Activated B cell treated with CpG ODN at 0.5 μM for 24 hours (primary cell): ENCODE measurements at regions not wholly inside any gene's neighbourhood (a gene's known extent, or its start where the extent isn't known, plus 50 kb on each side); places are given as distances from the start of the nearest gene placed in this dataset.
"Not testable (repeated sequence)": the region's sequence is repeated elsewhere in the genome, so short reads cannot be mapped to it uniquely, and the experiment has no call there.

Experiments used
- ATAC-seq: fragments of 200-7000 bp; cut with Tn5 transposase; one replicate; pipeline ENCODE4 v1.10.0; 2021; ENCODE audit warnings: low read depth, mild to moderate bottlenecking, moderate library complexity
- CTCF ChIA-PET: fragments of 350-600 bp; sonication (Branson Sonifier 250); formaldehyde crosslinking; loops from one replicate; lab custom pipeline; 2021; ENCODE audit warnings: antibody characterized with exemption; lab: Charles Lee
- POLR2A ChIA-PET: fragments of 350-600 bp; sonication (Branson Sonifier 250); formaldehyde crosslinking; loops from one replicate; lab custom pipeline; 2021; ENCODE audit warnings: antibody characterized with exemption; lab: Charles Lee
- DNase-seq: peaks from one replicate; pipeline ENCODE4 v3.0.0; 2022
- H3K27ac Mint-ChIP-seq: one replicate; pipeline ENCODE4 v1.8.0; 2020; ENCODE audit warnings: mixed read lengths
- H3K27me3 Mint-ChIP-seq: one replicate; pipeline ENCODE4 v1.8.0; 2021; ENCODE audit warnings: mixed read lengths
- H3K36me3 Mint-ChIP-seq: one replicate; pipeline ENCODE4 v1.8.0; 2021; ENCODE audit warnings: low read depth, mixed read lengths
- H3K4me1 Mint-ChIP-seq: one replicate; pipeline ENCODE4 v1.8.0; 2021; ENCODE audit warnings: mixed read lengths
- H3K4me3 Mint-ChIP-seq: one replicate; pipeline ENCODE4 v1.8.0; 2020; ENCODE audit warnings: mild to moderate bottlenecking, mixed read lengths
- H3K9me3 Mint-ChIP-seq: one replicate; pipeline ENCODE4 v1.8.0; 2020; ENCODE audit warnings: mixed read lengths
- CTCF ChIP-seq: fragments of 200-600 bp; IDR thresholded peaks from one replicate; pipeline ENCODE4 v1.8.0; 2022; ENCODE audit warnings: antibody characterized with exemption, mild to moderate bottlenecking
- intact Hi-C: fragments of 100-400 bp; cut with micrococcal nuclease; formaldehyde crosslinking; loops from one replicate; pipeline ENCODE4 v1.15.1; 2024

GRCh38 chr7:142581341-142581740, 167.9 kb upstream of the PRSS1 start:
- peak; percentile 75 for ATAC-seq
- Mint-ChIP-seq H3K27ac (peak overlapping the region; percentile 10), H3K9me3 (no peaks in the 10 kb centered on the region), H3K27me3 (no peaks in the 10 kb centered on the region), H3K4me3 (no peak overlapping the region), H3K4me1 (peaks cover 11% of the 10 kb centered on the region), H3K36me3 (no peaks in the 10 kb centered on the region)
- CTCF ChIA-PET: no interaction called here
- TF ChIP-seq CTCF: no peak
- intact Hi-C loops: no loop called here
- DNase-seq: no peak
- POLR2A ChIA-PET: interaction anchor here (0.6 kb wide), 1 partner anchor 504 kb away, joined by 4 read pairs; no protein-coding TSS in a partner anchor

DNA sequence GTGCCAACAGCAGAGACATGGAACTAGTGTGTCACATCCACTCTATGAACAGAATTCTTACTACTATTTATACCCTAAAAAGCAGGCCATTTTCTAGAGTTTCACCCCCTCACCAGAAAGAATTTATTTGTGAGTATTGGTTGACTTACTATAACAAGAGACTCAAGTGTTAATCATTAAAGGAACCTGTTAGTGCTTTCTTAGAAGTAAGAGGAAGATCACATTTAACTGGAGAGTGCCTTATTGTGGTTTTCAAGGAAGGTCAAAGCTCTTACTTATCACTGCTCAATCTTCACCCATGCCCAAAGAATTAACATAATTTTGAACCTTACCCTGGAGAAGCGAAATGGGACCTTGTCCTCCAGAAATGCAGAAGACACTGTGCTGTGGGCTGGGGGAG, 169.3 kb upstream of the PRSS1 start:
- H3K27ac Mint-ChIP-seq: no peak overlapping the region
- ChIA-PET POLR2A (no interaction called here), CTCF (no interaction called here)
- no peaks in the 10 kb centered on the region for H3K27me3 Mint-ChIP-seq
- DNase-seq: no peak
- peaks cover 11% of the 10 kb centered on the region for H3K4me1 Mint-ChIP-seq
- intact Hi-C loops: no loop called here
- ATAC-seq: no peak
- H3K9me3 Mint-ChIP-seq: no peaks in the 10 kb centered on the region
- H3K4me3 Mint-ChIP-seq: no peak overlapping the region
- no peak for TF ChIP-seq CTCF
- no peaks in the 10 kb centered on the region for H3K36me3 Mint-ChIP-seq

GRCh38 chr7:142575351-142575750, 173.9 kb upstream of the PRSS1 start:
- POLR2A ChIA-PET, intact Hi-C loops, H3K4me1 Mint-ChIP-seq, ATAC-seq, H3K4me3 Mint-ChIP-seq, H3K9me3 Mint-ChIP-seq, CTCF ChIA-PET, H3K36me3 Mint-ChIP-seq, DNase-seq, H3K27ac Mint-ChIP-seq: not testable (repeated sequence)
- H3K27me3 Mint-ChIP-seq: peaks cover 16% of the 10 kb centered on the region

GRCh38 chr7:142571581-142571980, 177.7 kb upstream of the PRSS1 start:
- H3K9me3 Mint-ChIP-seq: no peaks in the 10 kb centered on the region
- no peaks in the 10 kb centered on the region for H3K36me3 Mint-ChIP-seq
- no peak overlapping the region for H3K4me3 Mint-ChIP-seq
- TF ChIP-seq CTCF: no peak
- ChIA-PET POLR2A (no interaction called here), CTCF (no interaction called here)
- H3K27me3 Mint-ChIP-seq: peaks cover 26% of the 10 kb centered on the region
- H3K27ac Mint-ChIP-seq: no peak overlapping the region
- ATAC-seq: no peak
- no peaks in the 10 kb centered on the region for H3K4me1 Mint-ChIP-seq
- intact Hi-C loops: no loop called here
- DNase-seq: no peak

- ChIA-PET POLR2A (no interaction called here), CTCF (no interaction called here)
- Mint-ChIP-seq H3K27me3 (peaks cover 37% of the 10 kb centered on the region), H3K4me1 (no peaks in the 10 kb centered on the region), H3K9me3 (no peaks in the 10 kb centered on the region), H3K4me3 (no peak overlapping the region), H3K36me3 (no peaks in the 10 kb centered on the region), H3K27ac (no peak overlapping the region)
- intact Hi-C loops: no loop called here
- no peak for DNase-seq
- no peak for TF ChIP-seq CTCF
- ATAC-seq: no peak
These were observed 179.4 kb upstream of the PRSS1 start for GRCh38 chr7:142569851-142570250.

- DNase-seq (no peak), ATAC-seq (no peak)
- ChIA-PET POLR2A (no interaction called here), CTCF (no interaction called here)
- intact Hi-C loops: no loop called here
- H3K27ac Mint-ChIP-seq: no peak overlapping the region
- H3K4me3 Mint-ChIP-seq: no peak overlapping the region
- H3K36me3 Mint-ChIP-seq: no peaks in the 10 kb centered on the region
- no peak for TF ChIP-seq CTCF
- H3K4me1 Mint-ChIP-seq: no peaks in the 10 kb centered on the region
- H3K9me3 Mint-ChIP-seq: no peaks in the 10 kb centered on the region
- peaks cover 45% of the 10 kb centered on the region for H3K27me3 Mint-ChIP-seq
These were observed 180.7 kb upstream of the PRSS1 start for GRCh38 chr7:142568435-142569097.
